HG03175 (cell line): ENCODE measurements at regions not wholly inside any gene's neighbourhood (a gene's known extent, or its start where the extent isn't known, plus 50 kb on each side); places are given as distances from the start of the nearest gene placed in this dataset.
"Not testable (repeated sequence)": the region's sequence is repeated elsewhere in the genome, so short reads cannot be mapped to it uniquely, and the experiment has no call there.

Experiments
- ATAC-seq: cut with Tn5 transposase; IDR thresholded peaks from one replicate; pipeline ENCODE4 v1.9.1; 2021; ENCODE audit warnings: mild to moderate bottlenecking, moderate library complexity; ENCODE audit not compliant: unreplicated experiment

DNA sequence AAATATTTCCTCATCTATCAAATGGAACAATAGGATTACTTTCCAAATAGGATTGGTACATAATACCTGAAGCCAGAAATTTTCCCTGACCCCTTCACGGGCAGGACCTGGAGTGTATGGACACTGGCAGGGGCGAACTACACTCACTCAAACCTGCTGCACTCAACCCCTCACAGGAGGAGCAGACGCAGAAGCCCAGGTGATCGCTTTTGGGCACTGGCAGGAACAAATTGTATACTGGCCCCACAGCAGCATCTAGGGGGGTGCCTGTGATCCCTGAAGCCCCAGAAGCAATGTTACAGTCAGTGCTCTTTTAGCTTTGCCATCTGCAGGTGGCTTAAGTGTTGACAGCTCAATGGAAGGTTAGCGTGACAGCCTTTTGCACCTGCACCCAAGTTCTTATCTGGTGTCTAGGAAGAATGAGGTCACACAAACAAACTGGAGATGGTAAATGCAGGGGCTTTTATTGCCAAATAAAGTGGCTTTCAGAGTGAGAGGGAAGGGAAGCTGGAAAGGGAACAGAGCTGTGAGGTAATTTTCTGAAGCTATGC is 199.2 kb upstream of the NEGR1 start:
- no peak for ATAC-seq

DNA sequence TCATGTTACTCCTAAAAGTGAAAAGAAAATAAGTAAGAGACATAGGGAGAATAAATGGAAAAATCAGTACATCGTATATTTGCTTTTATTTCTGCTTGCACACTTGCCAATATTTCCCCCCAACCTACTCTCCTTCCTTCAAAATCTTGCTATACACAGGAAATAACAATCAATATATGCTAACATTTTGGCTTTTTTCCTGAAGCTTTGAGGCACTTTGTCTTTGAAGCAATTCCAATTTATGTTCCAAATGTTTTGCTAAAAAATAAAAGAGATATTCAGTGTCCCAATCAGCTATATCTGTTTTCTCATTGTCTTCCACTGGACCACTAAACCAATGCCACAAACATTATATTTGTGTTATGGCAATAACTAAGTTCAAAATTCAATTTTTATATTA is 184.0 kb upstream of the NEGR1 start:
- ATAC-seq, result no peak

DNA sequence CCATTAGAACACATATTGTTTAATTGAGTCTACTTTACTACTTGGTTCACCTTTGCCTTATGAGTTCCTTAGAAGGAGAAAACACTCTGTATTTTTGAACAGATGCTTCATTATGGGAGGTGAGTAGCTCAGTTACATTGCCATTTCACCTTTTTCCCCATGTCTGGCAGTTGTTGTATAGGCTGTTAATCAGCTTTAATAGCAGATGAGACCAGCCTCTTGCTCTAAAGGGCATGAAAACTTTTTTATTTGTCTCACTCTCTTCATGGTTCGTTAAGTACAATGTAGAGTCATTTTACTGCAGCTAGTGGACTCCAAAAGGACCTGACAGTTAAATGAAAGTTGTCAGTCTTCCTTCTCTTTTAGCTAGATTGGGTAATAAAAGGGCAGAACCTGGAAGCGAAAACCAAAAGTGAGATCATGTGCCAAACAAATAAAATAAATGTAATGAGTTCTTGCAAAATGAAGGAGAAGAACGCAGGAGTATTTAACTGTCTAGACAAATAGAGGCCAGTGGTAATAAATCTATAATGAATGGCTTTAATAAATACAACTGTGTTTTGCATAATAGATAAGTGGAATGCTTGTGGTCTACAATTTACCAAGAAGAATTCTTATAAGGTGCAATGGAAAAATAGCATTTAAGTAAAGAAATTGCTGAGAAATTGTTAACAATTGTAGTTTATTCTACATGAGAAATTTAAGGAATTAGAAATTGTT is 180.0 kb upstream of the NEGR1 start:
- ATAC-seq, result no peak

DNA sequence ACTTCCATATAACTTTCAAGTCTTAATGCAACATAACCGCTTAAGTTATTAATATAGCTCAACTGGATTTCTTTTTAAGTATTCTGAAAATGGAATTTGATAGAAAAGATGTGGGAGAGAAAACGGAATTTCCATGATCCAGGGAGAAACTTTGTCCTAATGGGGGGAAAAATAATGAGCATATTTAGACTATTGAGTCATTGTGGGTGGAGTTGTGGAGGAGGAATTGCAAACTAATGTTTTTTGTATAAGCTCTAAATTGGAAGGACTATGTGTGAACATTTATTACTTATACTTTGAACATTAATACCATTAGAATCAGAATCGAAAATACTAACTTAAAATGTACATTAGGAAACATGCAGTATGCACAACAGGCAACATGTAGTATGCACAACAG is 159.9 kb upstream of the NEGR1 start:
- no peak for ATAC-seq

DNA sequence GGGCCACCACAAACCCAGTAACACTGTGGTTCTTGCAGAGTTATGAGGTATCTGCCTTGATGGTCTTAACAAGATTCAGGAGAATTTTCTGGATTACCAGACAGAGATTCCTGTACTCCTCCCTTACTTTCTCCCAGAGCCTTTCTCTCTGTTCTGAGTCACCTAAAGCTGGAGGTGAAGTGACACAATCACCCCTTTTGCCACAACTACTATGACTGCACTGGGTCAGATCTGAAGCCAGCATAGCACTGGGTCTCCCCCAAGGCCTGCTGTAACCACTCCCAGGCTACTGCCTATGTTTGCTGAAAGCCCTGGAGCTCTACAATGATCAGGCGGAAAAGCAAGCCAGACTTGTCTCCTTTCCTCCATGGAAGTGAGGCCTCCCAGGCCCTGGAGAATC is 156.7 kb upstream of the NEGR1 start:
- ATAC-seq, result no peak

DNA sequence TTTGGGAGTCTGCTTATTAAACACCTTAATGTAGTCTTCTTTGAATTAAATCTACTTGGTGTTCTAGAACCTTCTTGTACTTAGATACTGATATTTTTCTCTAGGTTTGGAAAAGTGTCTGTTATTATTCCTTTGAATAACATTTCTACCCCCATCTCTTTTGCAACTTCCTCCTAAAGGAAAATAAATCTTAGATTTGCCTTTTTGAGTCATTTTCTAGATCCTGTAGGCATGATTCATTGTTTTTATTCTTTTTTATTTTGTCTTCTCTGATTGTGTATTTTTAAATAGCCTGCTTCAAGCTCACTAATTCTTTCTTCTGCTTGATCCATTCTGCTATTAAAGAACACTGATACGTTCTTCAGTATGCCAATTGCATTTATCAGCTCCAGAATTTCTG is 155.9 kb upstream of the NEGR1 start:
- no peak for ATAC-seq

DNA sequence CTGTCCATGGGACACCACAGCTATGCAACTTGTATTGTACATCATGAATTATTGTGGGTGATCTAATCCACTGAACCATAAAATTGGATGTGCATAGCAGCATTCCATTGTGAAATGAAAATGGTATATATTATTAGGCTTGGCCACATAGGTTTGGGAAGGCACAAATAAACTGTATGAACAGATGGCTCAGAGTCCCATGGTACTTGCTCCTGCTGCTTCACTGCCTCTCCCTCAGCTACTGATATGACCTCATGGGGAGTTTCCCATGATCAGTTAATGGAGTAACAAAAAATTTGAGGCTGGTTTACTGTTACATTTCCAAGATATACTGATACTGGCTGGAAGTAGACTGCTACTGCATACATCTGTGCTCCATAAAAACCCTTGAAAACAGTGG is 152.7 kb upstream of the NEGR1 start:
- no peak for ATAC-seq

DNA sequence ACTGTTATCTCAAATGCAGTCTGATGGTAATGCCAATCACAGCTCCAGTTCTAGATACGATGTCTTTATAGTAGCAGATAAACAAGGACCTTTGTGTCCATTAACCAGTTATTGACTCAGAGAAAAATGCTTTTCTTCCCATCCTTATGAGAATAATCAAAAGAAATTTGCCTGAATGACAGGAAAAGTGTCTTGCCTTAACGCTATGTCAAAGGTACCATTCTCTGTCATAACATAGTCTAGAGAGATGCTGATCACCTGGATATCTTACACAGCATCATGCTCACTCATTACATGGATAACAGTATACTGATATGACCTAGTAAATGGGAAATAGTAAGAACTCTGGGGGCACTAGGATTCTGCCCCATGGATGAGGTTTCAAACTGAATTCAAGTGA is 151.7 kb upstream of the NEGR1 start:
- no peak for ATAC-seq

DNA sequence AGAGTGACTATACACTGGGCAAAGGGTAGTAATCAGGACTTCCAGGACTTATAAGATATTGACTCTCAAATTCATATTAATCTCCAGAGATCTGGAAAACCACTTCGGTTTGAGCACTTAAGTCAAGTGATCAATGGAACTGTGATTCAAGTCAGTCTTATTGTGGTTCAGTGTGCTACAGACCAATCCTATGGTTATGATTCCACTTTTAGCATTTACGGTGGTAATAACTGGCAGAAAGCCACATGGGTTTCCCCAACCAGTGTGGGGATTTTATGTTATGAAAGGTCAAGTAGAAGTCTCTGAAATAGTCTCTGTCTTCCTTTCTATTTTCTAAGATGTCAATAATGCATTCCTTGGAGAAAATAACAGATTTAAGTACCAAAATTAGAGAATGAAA is 151.3 kb upstream of the NEGR1 start:
- ATAC-seq, result no peak

DNA sequence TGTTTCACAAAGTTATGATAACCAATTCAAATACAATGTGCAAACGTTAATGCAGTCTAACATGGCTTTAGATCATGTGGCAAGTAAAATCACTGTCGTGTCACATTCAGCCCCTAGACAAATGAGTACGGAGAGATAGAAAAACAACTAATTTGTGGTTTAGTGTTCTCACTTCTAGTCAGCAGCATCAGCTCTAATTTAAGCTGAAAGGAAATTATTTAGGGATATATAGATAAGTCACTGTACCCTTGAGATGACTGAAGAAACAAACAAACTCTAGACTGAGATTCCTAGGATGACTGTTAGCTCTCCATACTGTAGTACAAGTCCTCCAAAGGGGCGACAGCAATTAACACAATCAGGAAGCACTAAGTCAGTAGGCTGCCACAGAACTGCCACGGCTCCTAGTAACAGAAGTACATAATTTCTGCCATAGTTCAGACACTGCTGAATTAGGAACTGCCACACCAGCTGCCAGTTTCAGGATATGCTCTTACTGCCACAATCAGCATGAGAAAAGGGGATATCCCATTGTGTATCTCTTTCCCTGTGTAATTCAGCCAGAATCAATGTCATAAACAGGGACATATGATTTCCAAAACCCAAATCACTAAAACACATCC is 150.4 kb upstream of the NEGR1 start:
- no peak for ATAC-seq

DNA sequence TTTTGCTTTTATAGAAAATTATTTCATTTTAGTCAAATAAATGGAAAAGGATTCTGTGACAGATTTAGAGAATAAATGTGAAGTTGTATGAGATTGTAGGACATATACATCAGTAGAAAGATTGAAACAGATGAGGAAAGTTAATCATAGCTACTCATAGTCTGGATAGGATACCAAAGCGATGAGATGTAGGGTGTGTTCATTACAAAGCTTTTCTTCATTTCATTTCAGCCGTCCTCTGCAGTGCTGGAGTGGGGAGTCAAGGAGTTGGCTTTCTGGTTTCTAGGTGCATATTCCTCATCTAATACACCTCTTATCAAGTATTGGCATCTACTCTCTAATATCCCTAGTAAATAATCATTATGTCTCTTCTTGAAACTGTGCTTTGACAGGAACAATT is 149.5 kb upstream of the NEGR1 start:
- no peak for ATAC-seq

DNA sequence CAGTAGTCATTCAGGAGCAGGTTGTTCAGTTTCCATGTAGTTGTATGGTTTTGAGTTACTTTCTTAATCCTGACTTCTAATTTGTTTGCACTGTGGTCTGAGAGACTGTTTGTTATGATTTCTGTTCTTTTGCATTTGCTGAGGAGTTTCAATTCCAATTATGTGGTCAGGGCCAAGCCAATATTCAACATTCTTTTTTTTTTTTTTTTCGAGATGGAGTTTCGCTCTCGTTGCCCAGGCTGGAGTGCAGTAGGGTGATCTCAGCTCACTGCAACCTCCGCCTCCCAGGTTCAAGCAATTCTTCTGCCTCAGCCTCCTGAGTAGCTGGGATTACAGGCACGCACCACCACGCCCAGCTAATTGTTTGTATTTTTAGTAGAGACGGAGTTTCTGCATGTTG is 145.9 kb upstream of the NEGR1 start:
- not testable (repeated sequence) for ATAC-seq

DNA sequence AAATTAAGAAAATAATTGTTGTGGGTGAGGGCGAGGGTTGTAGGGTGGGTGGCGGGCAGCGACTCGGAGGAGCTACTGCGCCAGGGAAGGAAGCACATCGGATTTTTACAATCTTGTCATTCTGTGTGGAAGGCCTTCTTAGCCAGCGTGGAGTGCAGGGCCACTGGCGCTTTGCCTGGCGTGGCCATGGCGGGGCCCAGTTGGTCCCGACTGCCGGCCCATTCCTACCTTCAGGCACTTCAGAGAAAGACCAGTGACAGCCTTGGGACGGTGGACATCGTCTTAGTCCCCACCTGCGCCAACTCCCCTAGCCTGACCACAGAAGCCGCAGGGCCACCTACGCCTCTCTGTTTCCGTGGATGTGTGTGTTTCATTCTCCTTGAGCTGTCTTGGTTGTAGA is 136.9 kb upstream of the NEGR1 start:
- no peak for ATAC-seq

DNA sequence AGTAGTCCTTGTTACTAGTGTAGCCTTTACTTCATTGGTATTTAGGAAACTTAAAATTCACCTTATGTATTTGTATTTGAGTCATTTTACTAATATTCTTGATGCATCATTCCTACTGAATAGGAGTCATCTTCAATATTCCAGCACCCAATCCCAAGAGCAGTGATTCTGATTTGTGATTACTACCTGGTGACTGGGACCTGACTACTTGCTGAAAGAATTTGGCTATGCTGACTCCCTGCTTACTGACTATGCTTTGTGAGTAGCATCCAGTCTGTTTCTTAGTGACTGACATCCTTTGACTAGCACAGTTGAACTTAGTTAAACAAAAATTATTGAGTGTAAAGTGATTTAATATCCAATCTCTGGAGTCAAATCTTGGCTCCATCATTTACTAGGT is 129.9 kb upstream of the NEGR1 start:
- no peak for ATAC-seq

DNA sequence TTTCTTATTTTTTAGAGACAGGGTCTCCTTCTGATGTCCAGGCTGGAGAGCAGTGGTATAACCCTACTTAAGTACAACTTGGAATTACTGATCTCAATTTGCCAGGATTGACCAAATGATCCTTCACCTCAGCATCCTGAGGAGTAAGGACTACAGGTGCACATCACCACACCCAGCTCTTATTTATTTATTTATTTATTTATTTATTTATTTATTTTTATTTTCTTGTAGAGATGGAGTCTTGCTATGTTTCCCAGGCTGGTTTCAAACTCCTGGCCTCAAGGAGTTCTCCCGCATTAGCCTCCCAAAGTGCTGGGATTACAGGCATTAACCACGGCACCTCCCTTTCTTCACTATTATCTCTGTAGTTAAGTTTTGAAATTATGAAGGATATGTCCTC is 117.5 kb upstream of the NEGR1 start:
- no peak for ATAC-seq

DNA sequence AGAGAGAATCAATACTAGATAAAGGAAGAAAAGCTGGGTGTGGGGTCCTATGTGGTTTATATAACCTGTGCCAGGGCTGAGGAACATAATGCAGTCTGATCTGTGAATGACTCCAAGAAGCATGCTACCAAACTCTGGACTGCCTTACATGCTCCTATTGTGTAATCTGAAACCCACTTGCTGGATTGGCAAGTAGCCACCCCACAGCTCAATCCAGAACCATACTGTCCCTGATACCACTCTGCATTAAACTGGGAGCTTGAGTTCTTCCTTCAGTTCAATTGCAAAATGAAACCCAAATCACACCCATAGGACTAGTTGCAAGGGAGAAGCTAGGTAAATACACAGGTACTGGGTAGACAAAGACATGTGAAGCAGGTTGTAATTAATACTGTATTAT is 115.4 kb upstream of the NEGR1 start:
- ATAC-seq, result no peak

DNA sequence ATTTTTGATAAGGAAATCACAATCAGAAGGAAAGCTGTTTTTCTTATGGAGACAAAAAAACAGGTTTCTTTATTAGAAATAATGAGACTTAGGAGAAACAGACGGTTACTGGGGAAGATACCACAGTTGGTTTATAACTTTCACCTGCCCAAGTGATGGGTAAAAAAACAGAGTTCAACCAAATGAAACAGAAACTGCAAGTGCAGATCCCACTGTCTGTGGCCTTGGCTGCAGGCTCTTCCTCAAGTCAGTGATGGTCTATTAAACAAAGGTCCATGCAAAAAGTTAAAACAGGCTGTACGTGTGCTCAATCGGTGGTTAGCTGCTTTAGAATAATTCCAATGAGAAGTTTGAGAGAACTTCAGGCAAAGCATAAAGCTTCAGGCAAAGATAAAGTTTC is 112.1 kb upstream of the NEGR1 start:
- ATAC-seq, result no peak

DNA sequence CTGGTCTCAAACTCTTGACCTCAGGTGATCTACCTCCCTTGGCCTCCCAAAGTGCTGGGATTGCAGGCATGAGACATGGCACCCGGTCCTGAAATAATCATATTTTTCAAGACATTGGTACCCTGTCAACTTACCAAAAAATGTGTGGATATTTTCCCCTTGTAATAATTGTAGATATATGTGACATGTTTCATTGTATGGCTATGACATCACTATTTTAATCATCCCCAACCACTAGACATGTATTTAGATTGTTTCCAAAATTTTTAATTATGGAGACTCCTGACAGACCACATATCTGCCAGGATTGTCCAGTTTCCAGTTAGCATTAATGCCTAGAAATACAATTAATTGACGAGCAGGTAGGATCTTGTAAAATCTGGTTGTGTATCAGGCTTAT is 96.7 kb upstream of the NEGR1 start:
- no peak for ATAC-seq

DNA sequence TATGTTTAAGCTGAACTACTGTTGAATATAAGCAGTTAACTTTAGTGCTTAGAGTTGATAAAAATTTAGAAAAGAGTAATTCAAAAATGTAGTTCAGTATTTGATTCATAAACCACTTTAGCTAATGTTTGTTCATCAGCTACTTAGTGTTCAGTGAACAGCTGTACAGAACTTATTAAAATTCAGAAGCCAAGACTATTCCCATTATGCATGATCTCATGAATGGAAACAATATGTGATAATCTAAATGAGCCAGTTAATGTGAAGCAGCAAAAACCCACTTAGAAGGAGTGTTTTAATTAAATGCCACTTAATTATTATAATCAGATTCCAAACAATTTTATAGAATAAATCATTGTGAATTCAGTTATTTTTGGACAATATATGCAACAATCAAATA is 92.9 kb upstream of the NEGR1 start:
- ATAC-seq, result no peak

DNA sequence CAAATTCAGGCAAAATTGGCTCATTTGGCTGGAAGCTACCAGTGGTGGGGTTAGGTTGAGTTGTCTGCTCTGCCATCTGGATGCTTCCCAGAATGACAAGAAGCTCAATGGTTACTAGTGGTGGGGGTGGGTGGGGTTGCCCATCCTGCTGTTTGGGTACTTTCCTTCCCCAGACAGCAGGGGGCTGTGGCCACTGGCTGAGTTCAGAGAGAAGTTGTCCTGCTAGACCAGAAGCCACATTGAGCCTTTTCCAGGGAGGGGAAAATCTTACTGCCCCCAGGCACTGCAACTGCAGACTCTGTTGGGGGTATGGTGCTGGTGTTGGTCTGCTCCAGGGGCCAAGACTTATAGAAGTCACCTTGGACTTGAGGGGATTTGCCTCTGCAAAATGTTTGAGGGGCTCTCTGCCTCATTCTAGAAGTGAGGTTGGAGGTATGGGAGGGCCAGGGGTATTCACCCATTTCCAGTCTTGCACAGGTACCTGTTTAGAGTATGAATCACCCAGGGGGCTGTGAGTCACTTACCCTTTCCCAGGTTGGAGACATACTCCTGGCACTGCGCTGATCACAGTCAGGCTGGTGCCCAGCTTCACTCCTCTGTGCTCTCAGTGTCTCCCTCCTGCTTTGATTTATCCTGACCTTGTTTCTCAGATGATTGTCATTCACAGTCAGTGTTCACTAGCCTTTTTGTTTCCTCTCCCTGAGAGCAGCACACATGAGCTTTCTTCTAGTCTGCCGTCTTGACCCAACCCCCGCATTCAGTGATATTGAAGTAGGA is 89.1 kb upstream of the NEGR1 start:
- ATAC-seq, result no peak

DNA sequence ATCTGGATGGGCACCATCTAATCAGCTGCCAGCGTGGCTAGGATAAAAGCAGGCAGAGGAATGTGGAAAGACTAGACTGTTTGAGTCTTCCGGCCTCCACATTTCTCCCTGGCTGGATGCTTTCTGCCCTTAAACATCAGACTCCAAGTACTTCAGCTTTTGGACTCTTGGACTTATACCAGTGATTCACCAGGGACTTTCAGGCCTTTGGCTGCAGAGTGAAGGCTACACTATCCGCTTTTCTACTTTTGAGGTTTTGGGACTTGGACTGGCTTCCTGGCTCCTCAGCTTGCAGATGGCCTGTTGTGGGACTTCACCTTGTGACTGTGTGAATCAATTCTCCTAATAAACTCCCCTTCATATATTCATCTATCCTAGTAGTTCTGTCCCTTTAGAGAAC is 88.5 kb upstream of the NEGR1 start:
- ATAC-seq, result not testable (repeated sequence)
